ENCODE measurements at regions not wholly inside any gene's neighbourhood (a gene's known extent, or its start where the extent isn't known, plus 50 kb on each side); places are given as distances from the start of the nearest gene placed in this dataset.

DNA sequence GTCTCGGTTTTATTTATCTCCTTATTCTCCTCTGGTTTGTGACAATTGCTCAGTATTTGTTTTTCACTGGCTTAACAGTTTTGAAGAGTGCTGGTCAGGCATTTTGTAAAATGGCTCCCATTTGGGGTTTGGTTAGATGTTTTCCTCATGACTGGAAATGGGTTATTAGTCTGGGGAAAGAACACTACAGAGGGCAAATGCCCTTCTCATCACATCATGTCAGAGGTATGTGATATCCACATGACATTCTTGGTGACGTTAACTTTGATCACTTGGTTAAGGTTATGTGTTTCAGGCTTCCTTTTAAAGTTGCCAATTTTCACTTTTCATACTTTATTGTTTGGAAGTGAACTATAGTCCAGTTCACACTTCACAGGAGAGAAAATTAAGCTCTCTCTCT is 74.8 kb upstream of the KLHL1 start:
- TF ChIP-seq, protein P1, sequence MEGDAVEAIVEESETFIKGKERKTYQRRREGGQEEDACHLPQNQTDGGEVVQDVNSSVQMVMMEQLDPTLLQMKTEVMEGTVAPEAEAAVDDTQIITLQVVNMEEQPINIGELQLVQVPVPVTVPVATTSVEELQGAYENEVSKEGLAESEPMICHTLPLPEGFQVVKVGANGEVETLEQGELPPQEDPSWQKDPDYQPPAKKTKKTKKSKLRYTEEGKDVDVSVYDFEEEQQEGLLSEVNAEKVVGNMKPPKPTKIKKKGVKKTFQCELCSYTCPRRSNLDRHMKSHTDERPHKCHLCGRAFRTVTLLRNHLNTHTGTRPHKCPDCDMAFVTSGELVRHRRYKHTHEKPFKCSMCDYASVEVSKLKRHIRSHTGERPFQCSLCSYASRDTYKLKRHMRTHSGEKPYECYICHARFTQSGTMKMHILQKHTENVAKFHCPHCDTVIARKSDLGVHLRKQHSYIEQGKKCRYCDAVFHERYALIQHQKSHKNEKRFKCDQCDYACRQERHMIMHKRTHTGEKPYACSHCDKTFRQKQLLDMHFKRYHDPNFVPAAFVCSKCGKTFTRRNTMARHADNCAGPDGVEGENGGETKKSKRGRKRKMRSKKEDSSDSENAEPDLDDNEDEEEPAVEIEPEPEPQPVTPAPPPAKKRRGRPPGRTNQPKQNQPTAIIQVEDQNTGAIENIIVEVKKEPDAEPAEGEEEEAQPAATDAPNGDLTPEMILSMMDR (IDR thresholded peaks at IDR 0.05; ENCODE audit: poor library complexity): no peak
- TF ChIP-seq EZH2 (IDR thresholded peaks at IDR 0.05; ENCODE audit: borderline replicate concordance): no peak

Data from hepatocyte (in vitro differentiated cells).